ENCODE measurements at regions not wholly inside any gene's neighbourhood (a gene's known extent, or its start where the extent isn't known, plus 50 kb on each side); places are given as distances from the start of the nearest gene placed in this dataset.
"Not testable (repeated sequence)": the region's sequence is repeated elsewhere in the genome, so short reads cannot be mapped to it uniquely, and the experiment has no call there.

GRCh38 chr4:81621490-81621889 lies 149.8 kb upstream of the RASGEF1B start:
- no peak for DNase-seq

GRCh38 chr4:81620442-81620841 lies 148.7 kb upstream of the RASGEF1B start:
- no peak for DNase-seq

- no peak for DNase-seq
These were observed 145.8 kb upstream of the RASGEF1B start for GRCh38 chr4:81617545-81617944.

- no peak for DNase-seq
These were observed 139.5 kb upstream of the RASGEF1B start for GRCh38 chr4:81611221-81611620.

- no peak for DNase-seq
These were observed 138.1 kb upstream of the RASGEF1B start for GRCh38 chr4:81609844-81610243.

- no peak for DNase-seq
These were observed 136.2 kb upstream of the RASGEF1B start for GRCh38 chr4:81607950-81608349.

- no peak for DNase-seq
These were observed 135.2 kb upstream of the RASGEF1B start for GRCh38 chr4:81606801-81607501.

- no peak for DNase-seq
These were observed 134.5 kb upstream of the RASGEF1B start for GRCh38 chr4:81606166-81606565.

GRCh38 chr4:81605271-81605670 lies 133.6 kb upstream of the RASGEF1B start:
- DNase-seq, result no peak

- DNase-seq, result peak; percentile 46
These were observed 133.0 kb upstream of the RASGEF1B start for GRCh38 chr4:81604683-81605218.

- no peak for DNase-seq
These were observed 131.1 kb upstream of the RASGEF1B start for GRCh38 chr4:81602854-81603253.

- no peak for DNase-seq
These were observed 129.6 kb upstream of the RASGEF1B start for GRCh38 chr4:81601358-81601694.

GRCh38 chr4:81600520-81601357 lies 129.0 kb upstream of the RASGEF1B start:
- DNase-seq, result peak; percentile 20

GRCh38 chr4:81599742-81600380 lies 128.2 kb upstream of the RASGEF1B start:
- DNase-seq, result no peak

GRCh38 chr4:81595798-81596610 lies 124.3 kb upstream of the RASGEF1B start:
- DNase-seq, result no peak

GRCh38 chr4:81595287-81595686 lies 123.6 kb upstream of the RASGEF1B start:
- DNase-seq, result no peak

GRCh38 chr4:81594490-81595159 lies 122.9 kb upstream of the RASGEF1B start:
- no peak for DNase-seq

- no peak for DNase-seq
These were observed 121.0 kb upstream of the RASGEF1B start for GRCh38 chr4:81592701-81593100.

- DNase-seq, result no peak
These were observed 118.9 kb upstream of the RASGEF1B start for GRCh38 chr4:81590596-81590995.

GRCh38 chr4:81589262-81589661 lies 117.6 kb upstream of the RASGEF1B start:
- DNase-seq, result no peak

- DNase-seq, result no peak
These were observed 115.0 kb upstream of the RASGEF1B start for GRCh38 chr4:81586706-81587105.

- not testable (repeated sequence) for DNase-seq
These were observed 109.3 kb upstream of the RASGEF1B start for GRCh38 chr4:81580994-81581374.

All from fibroblast of skin of abdomen (primary cell).